Liver (tissue), 3 donors: ENCODE measurements at regions not wholly inside any gene's neighbourhood (a gene's known extent, or its start where the extent isn't known, plus 50 kb on each side); places are given as distances from the start of the nearest gene placed in this dataset.
"Not testable (repeated sequence)": the region's sequence is repeated elsewhere in the genome, so short reads cannot be mapped to it uniquely, and the experiment has no call there.

Experiments used
- CTCF ChIP-seq: fragments of 150-350 bp; IDR thresholded peaks from 2 replicates; pipeline ENCODE4 v1.5.1; 2017; ENCODE audit warnings: improper control_type of control experiment, low read depth, low read length; ENCODE audit not compliant: missing input control
- EGR1 ChIP-seq, 2 donors: IDR thresholded peaks; 2 replicates each; pipeline ENCODE4 v1.6.1; 2016 to 2018; ENCODE audit warnings: antibody characterized with exemption in 2 of 2, low read depth in 2 of 2
- FOXA1 ChIP-seq: IDR thresholded peaks from 2 replicates; pipeline ENCODE4 v1.6.1; 2016; ENCODE audit warnings: antibody characterized with exemption
- FOXA2 ChIP-seq: IDR thresholded peaks from 2 replicates; pipeline ENCODE4 v1.6.1; 2016; ENCODE audit warnings: antibody characterized with exemption
- GABPA ChIP-seq, 2 donors: IDR thresholded peaks in 1 of 2; conservative IDR thresholded peaks in 1 of 2; 2 replicates each; pipeline ENCODE4 v1.6.1; 2016; ENCODE audit warnings: antibody characterized with exemption in 2 of 2, mild to moderate bottlenecking in 1 of 2, moderate library complexity in 1 of 2
- HNF4A ChIP-seq, 2 donors: conservative IDR thresholded peaks; 2 replicates each; pipeline ENCODE4 v1.6.1; 2016; ENCODE audit warnings: antibody characterized with exemption in 2 of 2, mild to moderate bottlenecking in 2 of 2
- HNF4G ChIP-seq: IDR thresholded peaks from 2 replicates; pipeline ENCODE4 v1.6.1; 2016; ENCODE audit warnings: antibody characterized with exemption
- JUND ChIP-seq, 2 donors: IDR thresholded peaks; 2 replicates each; pipeline ENCODE4 v1.6.1; 2016; ENCODE audit warnings: antibody characterized with exemption in 2 of 2
- RAD21 ChIP-seq, 2 donors: IDR thresholded peaks; 2 replicates each; pipeline ENCODE4 v1.6.1; 2016; ENCODE audit warnings: antibody characterized with exemption in 2 of 2, mild to moderate bottlenecking in 2 of 2
- REST ChIP-seq: IDR thresholded peaks from 2 replicates; pipeline ENCODE4 v1.6.1; 2016; ENCODE audit warnings: antibody characterized with exemption, mild to moderate bottlenecking
- TAF1 ChIP-seq: conservative IDR thresholded peaks from 2 replicates; pipeline ENCODE4 v1.6.1; 2016; ENCODE audit warnings: antibody characterized with exemption, mild to moderate bottlenecking
- TF ChIP-seq, protein P1 (sequence below): IDR thresholded peaks from 2 replicates; pipeline ENCODE4 v1.6.1; 2016; ENCODE audit warnings: antibody characterized with exemption
- TF ChIP-seq, protein P2 (sequence below): IDR thresholded peaks from 2 replicates; pipeline ENCODE4 v1.6.1; 2016; ENCODE audit warnings: antibody characterized with exemption
- donor health status: healthy.
- donor health status: healthy.

GRCh38 chrX:149420566-149420965 lies 84.5 kb downstream of the IDS start:
- TF ChIP-seq CTCF; REST; RAD21 (IDR thresholded peaks at IDR 0.05); FOXA1; HNF4G; GABPA (IDR thresholded peaks at IDR 0.05 in 1 of 2, conservative IDR thresholded peaks at IDR 0.05 in 1 of 2); EGR1 (IDR thresholded peaks at IDR 0.05; ENCODE audit: low read depth in 2 of 2); FOXA2; TAF1; HNF4A (conservative IDR thresholded peaks at IDR 0.05); JUND (IDR thresholded peaks at IDR 0.05): not testable (repeated sequence)
- TF ChIP-seq, protein P1, sequence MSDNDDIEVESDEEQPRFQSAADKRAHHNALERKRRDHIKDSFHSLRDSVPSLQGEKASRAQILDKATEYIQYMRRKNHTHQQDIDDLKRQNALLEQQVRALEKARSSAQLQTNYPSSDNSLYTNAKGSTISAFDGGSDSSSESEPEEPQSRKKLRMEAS, result not testable (repeated sequence)
- TF ChIP-seq, protein P2, sequence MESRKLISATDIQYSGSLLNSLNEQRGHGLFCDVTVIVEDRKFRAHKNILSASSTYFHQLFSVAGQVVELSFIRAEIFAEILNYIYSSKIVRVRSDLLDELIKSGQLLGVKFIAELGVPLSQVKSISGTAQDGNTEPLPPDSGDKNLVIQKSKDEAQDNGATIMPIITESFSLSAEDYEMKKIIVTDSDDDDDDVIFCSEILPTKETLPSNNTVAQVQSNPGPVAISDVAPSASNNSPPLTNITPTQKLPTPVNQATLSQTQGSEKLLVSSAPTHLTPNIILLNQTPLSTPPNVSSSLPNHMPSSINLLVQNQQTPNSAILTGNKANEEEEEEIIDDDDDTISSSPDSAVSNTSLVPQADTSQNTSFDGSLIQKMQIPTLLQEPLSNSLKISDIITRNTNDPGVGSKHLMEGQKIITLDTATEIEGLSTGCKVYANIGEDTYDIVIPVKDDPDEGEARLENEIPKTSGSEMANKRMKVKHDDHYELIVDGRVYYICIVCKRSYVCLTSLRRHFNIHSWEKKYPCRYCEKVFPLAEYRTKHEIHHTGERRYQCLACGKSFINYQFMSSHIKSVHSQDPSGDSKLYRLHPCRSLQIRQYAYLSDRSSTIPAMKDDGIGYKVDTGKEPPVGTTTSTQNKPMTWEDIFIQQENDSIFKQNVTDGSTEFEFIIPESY, result not testable (repeated sequence)
